Astrocyte of the spinal cord (primary cell): ENCODE measurements at regions not wholly inside any gene's neighbourhood (a gene's known extent, or its start where the extent isn't known, plus 50 kb on each side); places are given as distances from the start of the nearest gene placed in this dataset.
A peak's percentile ranks its signal among the peaks of the same experiment; 100 is the strongest.

Source experiments
- DNase-seq: peaks from one replicate; pipeline ENCODE4 v3.0.0; 2011; ENCODE audit warnings: low read depth, low spot score
- H3K4me3 ChIP-seq: 2 replicates; pipeline ENCODE4 v1.5.1; 2011; ENCODE audit warnings: low read depth, mild to moderate bottlenecking, low read length, moderate library complexity
- CTCF ChIP-seq: IDR thresholded peaks from 2 replicates; pipeline ENCODE4 v1.5.1; 2012; ENCODE audit warnings: low read depth, mild to moderate bottlenecking, low read length, inconsistent platforms
- in situ Hi-C: cut with HindIII; loops from 2 replicates; pipeline ENCODE4 v1.10.0; 2017; ENCODE audit warnings: low sequenced_read_pairs

GRCh38 chr1:99474350-99474893 lies 171.5 kb upstream of the PALMD start:
- no peak for TF ChIP-seq CTCF
- no peak for DNase-seq
- no peak overlapping the region for H3K4me3 ChIP-seq
- in situ Hi-C loops, result no loop called here

DNA sequence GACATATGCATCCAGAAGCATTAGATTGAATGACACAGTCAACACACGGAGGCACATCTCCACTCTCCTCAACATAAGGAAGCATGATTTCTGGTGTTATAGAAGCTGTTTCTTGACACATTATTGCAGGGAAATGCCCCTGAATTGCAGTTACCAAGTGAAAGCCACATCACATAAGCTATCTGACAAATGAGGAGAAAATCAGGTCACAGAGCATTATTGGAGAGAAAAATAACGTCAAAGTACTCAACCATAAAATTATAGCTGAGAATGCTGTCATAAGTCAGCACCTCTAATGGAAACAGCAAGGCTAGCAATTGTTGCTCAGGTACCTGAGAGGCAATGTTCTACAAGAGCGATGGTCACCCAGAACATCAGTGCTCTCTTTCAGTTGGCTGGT lies 169.9 kb upstream of the PALMD start:
- H3K4me3 ChIP-seq, result no peak overlapping the region
- TF ChIP-seq CTCF, result no peak
- in situ Hi-C loops, result no loop called here
- DNase-seq, result no peak

GRCh38 chr1:99481391-99481996 lies 164.4 kb upstream of the PALMD start:
- DNase-seq, result peak; percentile 73
- in situ Hi-C loops, result no loop called here
- peak; percentile 76 for TF ChIP-seq CTCF
- H3K4me3 ChIP-seq, result no peak overlapping the region

DNA sequence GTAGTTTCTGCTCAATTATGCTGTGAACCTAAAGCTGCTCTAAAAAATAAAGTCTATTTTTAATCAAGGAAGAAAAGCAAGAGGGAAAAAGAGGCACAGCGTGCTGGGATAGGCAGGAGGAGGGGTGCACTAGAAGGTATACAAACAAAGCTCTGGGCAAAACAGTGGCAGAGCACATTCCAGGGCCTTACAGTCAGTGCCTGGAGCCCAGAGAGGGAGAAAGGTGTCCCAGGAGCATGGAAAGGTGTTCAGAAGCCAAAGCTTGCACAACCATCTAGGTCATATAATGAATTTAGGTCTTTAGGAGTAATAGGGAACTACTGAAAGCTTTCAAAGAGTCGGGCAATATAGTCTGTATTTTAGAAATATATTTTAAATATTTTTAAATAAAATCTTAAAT lies 163.6 kb upstream of the PALMD start:
- TF ChIP-seq CTCF, result no peak
- DNase-seq, result no peak
- in situ Hi-C loops, result no loop called here
- no peak overlapping the region for H3K4me3 ChIP-seq

DNA sequence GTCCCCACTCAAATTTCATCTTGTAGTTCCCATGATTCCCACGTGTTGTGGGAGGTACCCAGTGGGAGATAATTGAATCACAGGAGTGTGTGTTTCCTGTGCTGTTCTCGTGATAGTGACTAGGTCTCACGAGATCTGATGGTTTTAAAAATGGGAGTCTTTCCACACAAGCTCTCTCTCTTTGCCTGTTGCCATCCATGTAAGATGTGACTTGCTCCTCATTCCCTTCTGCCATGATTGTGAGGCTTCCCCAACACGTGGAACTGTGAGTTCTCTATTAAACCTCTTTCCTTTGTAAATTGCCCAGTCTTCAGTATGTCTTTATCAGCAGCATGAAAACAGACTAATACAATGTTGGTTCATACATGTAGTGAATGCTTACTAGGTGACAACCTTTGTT lies 163.2 kb upstream of the PALMD start:
- in situ Hi-C loops, result no loop called here
- TF ChIP-seq CTCF, result no peak
- DNase-seq, result no peak
- no peak overlapping the region for H3K4me3 ChIP-seq

GRCh38 chr1:99490031-99490430 lies 155.9 kb upstream of the PALMD start:
- no peak for DNase-seq
- in situ Hi-C loops, result no loop called here
- no peak overlapping the region for H3K4me3 ChIP-seq
- TF ChIP-seq CTCF, result no peak
